ENCODE measurements at regions not wholly inside any gene's neighbourhood (a gene's known extent, or its start where the extent isn't known, plus 50 kb on each side); places are given as distances from the start of the nearest gene placed in this dataset.

- no peak overlapping the region for H3K18ac ChIP-seq (ENCODE audit: insufficient read length, low read depth, low read length)
- H2BK15ac ChIP-seq (ENCODE audit: low read depth, low read length) = no peak overlapping the region
- H2BK20ac ChIP-seq (ENCODE audit: low read depth, low read length, poor library complexity, severe bottlenecking) = no peak overlapping the region
- H2BK120ac ChIP-seq (ENCODE audit: low read depth, low read length, poor library complexity, severe bottlenecking) = no peak overlapping the region
- no peaks in the 10 kb centered on the region for H3K9me3 ChIP-seq (ENCODE audit: control insufficient read depth, low read depth, low read length)
- no peak overlapping the region for H4K8ac ChIP-seq (replicated peaks; ENCODE audit: insufficient read length, low read depth, low read length)
- no peaks in the 10 kb centered on the region for H3K79me1 ChIP-seq (ENCODE audit: insufficient read depth, low read depth, low read length, poor library complexity, severe bottlenecking)
- H3K56ac ChIP-seq (ENCODE audit: insufficient read length, low read depth, low read length) = no peak overlapping the region
- no peak for DNase-seq
- H3K4ac ChIP-seq (ENCODE audit: low read depth, low read length) = no peak overlapping the region
- no peak overlapping the region for H3K9ac ChIP-seq (ENCODE audit: extremely low read depth, insufficient read length, low read length)
- no peaks in the 10 kb centered on the region for H3K4me1 ChIP-seq (ENCODE audit: insufficient read depth, low read length)
- no peak overlapping the region for H2BK12ac ChIP-seq (ENCODE audit: insufficient read length, low read depth, low read length)
- H3K4me3 Mint-ChIP-seq = no peak overlapping the region
- H3K4me1 Mint-ChIP-seq = peaks cover 8 to 12% of the 10 kb centered on the region in 2 experiments
- TF ChIP-seq CTCF (conservative IDR thresholded peaks at IDR 0.05) = no peak
- no peaks in the 10 kb centered on the region for H3K79me2 ChIP-seq (ENCODE audit: insufficient read depth, low read length)
- no peak overlapping the region for H3K23ac ChIP-seq (ENCODE audit: insufficient read length, low read depth, low read length)
- H3T11ph ChIP-seq (ENCODE audit: low read length) = no peak overlapping the region
- no peak overlapping the region for H4K91ac ChIP-seq (ENCODE audit: insufficient read length, low read depth, low read length)
- H4K5ac ChIP-seq (ENCODE audit: insufficient read length, low read depth, low read length) = no peak overlapping the region
- no peaks in the 10 kb centered on the region for H3K27me3 Mint-ChIP-seq (ENCODE audit: low read depth)
- WGBS (ENCODE audit: extremely low coverage, insufficient read length, low lambda C conversion rate) = no CpG with 5 or more reads among the region's 4 CpGs
- no peaks in the 10 kb centered on the region for H4K20me1 ChIP-seq (ENCODE audit: control insufficient read depth, insufficient read depth, insufficient read length)
- no peaks in the 10 kb centered on the region for H3K9me3 Mint-ChIP-seq
- no peak overlapping the region for H3K14ac ChIP-seq (ENCODE audit: insufficient read depth, low read length)
- no peaks in the 10 kb centered on the region for H3K36me3 Mint-ChIP-seq (ENCODE audit: insufficient read depth in 1 of 3, low read depth in 3 of 3)
- H2AK5ac ChIP-seq (ENCODE audit: insufficient read length, low read length) = no peak overlapping the region
- H3K27me3 ChIP-seq (ENCODE audit: insufficient read depth, low read length) = no peaks in the 10 kb centered on the region
- no peak overlapping the region for H2BK5ac ChIP-seq (ENCODE audit: insufficient read length, low read length)
- no peak overlapping the region for H3K27ac ChIP-seq (ENCODE audit: insufficient read length, low read depth, low read length)
- H3K27ac Mint-ChIP-seq = no peak overlapping the region
- no peak overlapping the region for H2AFZ ChIP-seq (ENCODE audit: low read length)
- no peaks in the 10 kb centered on the region for H3K23me2 ChIP-seq (ENCODE audit: insufficient read length, low read depth, low read length, poor library complexity, severe bottlenecking)
- no peak overlapping the region for H3K4me2 ChIP-seq (ENCODE audit: insufficient read depth, insufficient read length, low read length)
Measured at GRCh38 chr4:100933628-100934027, 413.7 kb downstream of the PPP3CA start.

Data from H9 (cell line).